GM13976 (cell line): ENCODE measurements at regions not wholly inside any gene's neighbourhood (a gene's known extent, or its start where the extent isn't known, plus 50 kb on each side); places are given as distances from the start of the nearest gene placed in this dataset.
"Not testable (repeated sequence)": the region's sequence is repeated elsewhere in the genome, so short reads cannot be mapped to it uniquely, and the experiment has no call there.

ENCODE experiments used
- DNase-seq: peaks from one replicate; pipeline ENCODE4 v3.0.0; 2012; ENCODE audit warnings: low spot score
- CTCF ChIP-seq: IDR thresholded peaks from 2 replicates; pipeline ENCODE4 v1.5.1; 2012; ENCODE audit warnings: borderline replicate concordance, mild to moderate bottlenecking; ENCODE audit not compliant: insufficient read depth; ENCODE audit errors: extremely low read depth, missing control alignments, control extremely low read depth
- in situ Hi-C: fragments of 300-500 bp; cut with MboI; formaldehyde crosslinking; loops from one replicate; pipeline ENCODE4 v1.12.0; 2022; ENCODE audit warnings: low sequenced_read_pairs, mixed read lengths, inconsistent platforms; ENCODE audit not compliant: unreplicated experiment

- no peak for DNase-seq
- in situ Hi-C loops, result no loop called here
Observed at GRCh38 chr3:10647376-10647775, 142.0 kb upstream of the ATP2B2 start.

GRCh38 chr3:10648181-10648580 is 142.8 kb upstream of the ATP2B2 start:
- TF ChIP-seq CTCF, result no peak
- no peak for DNase-seq
- in situ Hi-C loops, result no loop called here

More at GRCh38 chr3:10647376-10647775, 142.0 kb upstream of the ATP2B2 start:
- no peak for TF ChIP-seq CTCF

- DNase-seq, in situ Hi-C loops: not testable (repeated sequence)
Observed at GRCh38 chr3:10649463-10649862, 144.1 kb upstream of the ATP2B2 start.

- DNase-seq, result no peak
- TF ChIP-seq CTCF, result no peak
- in situ Hi-C loops, result no loop called here
Observed at GRCh38 chr3:10651506-10651905, 146.1 kb upstream of the ATP2B2 start.

- in situ Hi-C loops, result no loop called here
- no peak for DNase-seq
- no peak for TF ChIP-seq CTCF
Observed at GRCh38 chr3:10653241-10653640, 147.9 kb upstream of the ATP2B2 start.

- no peak for DNase-seq
- no peak for TF ChIP-seq CTCF
- in situ Hi-C loops, result no loop called here
Observed at GRCh38 chr3:10653866-10654611, 148.7 kb upstream of the ATP2B2 start.

- in situ Hi-C loops, result no loop called here
- DNase-seq, result no peak
- no peak for TF ChIP-seq CTCF
Observed at GRCh38 chr3:10655105-10655504, 149.7 kb upstream of the ATP2B2 start.

GRCh38 chr3:10657339-10657738 is 152.0 kb upstream of the ATP2B2 start:
- DNase-seq, in situ Hi-C loops: not testable (repeated sequence)
